K562 (cell line): ENCODE measurements at regions not wholly inside any gene's neighbourhood (a gene's known extent, or its start where the extent isn't known, plus 50 kb on each side); places are given as distances from the start of the nearest gene placed in this dataset.

Experiments used
- ATAC-seq: fragments of 200-7000 bp; cut with Tn5 transposase; 3 replicates; pipeline ENCODE4 v1.9.1; 2020; ENCODE audit warnings: moderate library complexity
- BruUV-seq: library from RNA; stranded (reverse); fragments of 400-500 nt; replicated peaks from 2 replicates; lab custom pipeline; 2021; lab: Mats Ljungman, UMichigan
- CTCF ChIA-PET: fragments of 300-600 bp; formaldehyde crosslinking; extraction: SDS; loops from one replicate; lab custom pipeline; 2021; ENCODE audit warnings: low intra/inter-chr PET ratio; lab: Yijun Ruan, JAX
- POLR2A ChIA-PET: fragments of 300-600, 350-650 bp; sonication (Branson Sonifier 250); formaldehyde crosslinking; extraction: SDS; loops from one replicate; lab custom pipeline; 2021; ENCODE audit warnings: antibody characterized with exemption, inconsistent platforms; lab: Yijun Ruan, JAX
- DNase-seq, 4 experiments: peaks; one replicate each; pipeline versions ENCODE4 v3.0.0 to v3.0.0-alpha.2; 2011 to 2018; ENCODE audit warnings: low spot score in 3 of 4, mixed read lengths in 3 of 4; ENCODE audit errors: extremely low read depth in 1 of 4
- FAIRE-seq: peaks from 2 replicates; lab custom pipeline; 2011; peaks lifted over from hg19 to GRCh38; lab: Jason Lieb, UNC
- H2AFZ ChIP-seq: 2 replicates; pipeline ENCODE4 v1.6.0; 2011; ENCODE audit warnings: low read depth, low read length, control low read depth, inconsistent platforms
- H3K27ac ChIP-seq: fragments of 200-600 bp; 3 replicates; pipeline ENCODE4 v1.8.0; 2011; ENCODE audit warnings: low read depth, mild to moderate bottlenecking, control low read depth, inconsistent platforms, low read length, moderate library complexity, mixed read lengths; ENCODE audit errors: extremely low read depth
- H3K27me3 ChIP-seq, 2 experiments: fragments of 300-600 bp in 1 of 2; 2 replicates in 1 of 2; 3 replicates in 1 of 2; pipeline versions ENCODE4 v1.6.0 to v1.8.0; 2011; ENCODE audit warnings: inconsistent platforms in 2 of 2, low read length in 2 of 2, mild to moderate bottlenecking in 1 of 2, mixed read lengths in 1 of 2, moderate library complexity in 1 of 2; ENCODE audit not compliant: control insufficient read depth in 2 of 2, insufficient read depth in 2 of 2
- H3K36me3 ChIP-seq: fragments of 300-600 bp; 3 replicates; pipeline ENCODE4 v1.8.0; 2011; ENCODE audit warnings: mild to moderate bottlenecking, low read length, inconsistent platforms; ENCODE audit not compliant: control insufficient read depth, insufficient read depth
- H3K4me1 ChIP-seq, 2 experiments: fragments of 200-600 bp in 1 of 2; replicated peaks in 1 of 2; 2 replicates in 1 of 2; 3 replicates in 1 of 2; pipeline versions ENCODE4 v1.5.1 to v1.8.0; 2011; ENCODE audit warnings: inconsistent platforms in 2 of 2, low read length in 2 of 2, mild to moderate bottlenecking in 1 of 2, mixed read lengths in 1 of 2, moderate library complexity in 1 of 2; ENCODE audit not compliant: control insufficient read depth in 2 of 2, insufficient read depth in 2 of 2
- H3K4me2 ChIP-seq: 2 replicates; pipeline ENCODE4 v1.6.1; 2011; ENCODE audit warnings: low read length, control low read depth, inconsistent platforms, mixed read lengths; ENCODE audit not compliant: insufficient read depth
- H3K4me3 ChIP-seq: fragments of 200-600 bp; sonication (generic), shearing (Covaris generic); 2 replicates; pipeline ENCODE4 v1.5.1; 2016; ENCODE audit warnings: control low read depth, inconsistent platforms
- H3K79me2 ChIP-seq: fragments of 200-600 bp; 3 replicates; pipeline ENCODE4 v1.8.0; 2011; ENCODE audit warnings: low read length, inconsistent platforms; ENCODE audit not compliant: control insufficient read depth, insufficient read depth
- H3K9ac ChIP-seq, 2 experiments: 2 replicates each; pipeline versions ENCODE4 v1.6.0 to v1.6.1; 2011; ENCODE audit warnings: low read depth in 2 of 2, low read length in 2 of 2, control low read depth in 1 of 2, inconsistent platforms in 1 of 2, mild to moderate bottlenecking in 1 of 2, mixed read lengths in 1 of 2; ENCODE audit not compliant: insufficient read depth in 1 of 2
- H3K9me1 ChIP-seq: one replicate; pipeline ENCODE4 v1.6.0; 2011; ENCODE audit warnings: inconsistent platforms, mild to moderate bottlenecking, low read length, moderate library complexity; ENCODE audit not compliant: control insufficient read depth, insufficient read depth
- H3K9me3 ChIP-seq: replicated peaks from 2 replicates; pipeline ENCODE4 v1.5.1; 2011; ENCODE audit warnings: low read depth, low read length, inconsistent platforms; ENCODE audit not compliant: control insufficient read depth, insufficient read depth
- H4K20me1 ChIP-seq: replicated peaks from 2 replicates; pipeline ENCODE4 v1.6.1; 2011; ENCODE audit warnings: low read length, inconsistent platforms, mixed read lengths; ENCODE audit not compliant: control insufficient read depth, insufficient read depth
- ARID2 ChIP-seq: fragments of 450-650 bp; IDR thresholded peaks from 2 replicates; pipeline ENCODE4 v1.6.1; 2017; ENCODE audit warnings: antibody characterized with exemption, mild to moderate bottlenecking
- CCNT2 ChIP-seq: IDR thresholded peaks from 2 replicates; pipeline ENCODE4 v1.6.1; 2011; ENCODE audit warnings: borderline replicate concordance, low read depth, mild to moderate bottlenecking, moderate library complexity, mixed read lengths, low read length; ENCODE audit not compliant: insufficient read length; ENCODE audit errors: extremely low read depth
- MAFG ChIP-seq: fragments of 450-650 bp; conservative IDR thresholded peaks from 2 replicates; pipeline ENCODE4 v1.6.1; 2016; ENCODE audit warnings: missing genetic modification characterization, missing compliant biosample characterization
- NR2F6 ChIP-seq: fragments of 450-650 bp; formaldehyde crosslinking; IDR thresholded peaks from 2 replicates; pipeline ENCODE4 v1.4.0; 2020; ENCODE audit warnings: mild to moderate bottlenecking
- OTX1 ChIP-seq: fragments of 450-650 bp; formaldehyde crosslinking; IDR thresholded peaks from 2 replicates; pipeline ENCODE4 v1.4.0; 2022; ENCODE audit warnings: mild to moderate bottlenecking
- RFX7 ChIP-seq: fragments of 250-450 bp; sonication (Bioruptor Pico); IDR thresholded peaks from 2 replicates; pipeline ENCODE4 v1.5.1; 2021; ENCODE audit warnings: mild to moderate bottlenecking
- RUNX1 ChIP-seq: sonication (generic); IDR thresholded peaks from 2 replicates; pipeline ENCODE4 v1.6.1; 2016; ENCODE audit warnings: antibody characterized with exemption, low read depth
- TEAD4 ChIP-seq, 2 experiments: sonication (generic) in 1 of 2; formaldehyde crosslinking in 1 of 2; IDR thresholded peaks; 2 replicates each; pipeline versions ENCODE4 v1.6.1 to v1.8.0; 2012 to 2022; ENCODE audit warnings: borderline replicate concordance in 1 of 2, inconsistent platforms in 1 of 2, low read length in 1 of 2, mild to moderate bottlenecking in 1 of 2, missing genetic modification reagents in 1 of 2
- TRIM28 ChIP-seq: fragments of 450-650 bp; IDR thresholded peaks from 2 replicates; pipeline ENCODE4 v1.6.1; 2017
- ZBTB17 ChIP-seq: fragments of 450-650 bp; formaldehyde crosslinking; IDR thresholded peaks from 2 replicates; pipeline ENCODE4 v1.4.0; 2020; ENCODE audit warnings: mild to moderate bottlenecking
- ZBTB33 ChIP-seq: sonication (generic); formaldehyde crosslinking; IDR thresholded peaks from 2 replicates; pipeline ENCODE4 v1.8.1; 2023; ENCODE audit warnings: mild to moderate bottlenecking, missing genetic modification reagents
- ZNF133 ChIP-seq: fragments of 250-450 bp; sonication (Bioruptor Pico); IDR thresholded peaks from 2 replicates; pipeline ENCODE4 v1.4.0; 2020; ENCODE audit warnings: mild to moderate bottlenecking
- ZNF165 ChIP-seq: fragments of 250-450 bp; sonication (Bioruptor Pico); IDR thresholded peaks from 2 replicates; pipeline ENCODE4 v1.4.0; 2020; ENCODE audit warnings: borderline replicate concordance
- ZNF224 ChIP-seq: sonication (generic); formaldehyde crosslinking; IDR thresholded peaks from 2 replicates; pipeline ENCODE4 v1.8.0; 2022; ENCODE audit warnings: mild to moderate bottlenecking, missing genetic modification reagents
- ZNF445 ChIP-seq: fragments of 250-450 bp; sonication (Bioruptor Pico); IDR thresholded peaks from 2 replicates; pipeline ENCODE4 v1.4.0; 2020; ENCODE audit warnings: low read depth, mild to moderate bottlenecking, moderate library complexity
- WGBS: fragments of 100-300 bp; shearing (Covaris generic); methylation state at CpG from one replicate; pipeline ENCODE4 v1.1.6; 2016; ENCODE audit warnings: low coverage, mixed read lengths; ENCODE audit not compliant: insufficient coverage; ENCODE audit errors: missing lambda C conversion rate; 5-methylcytosine and 5-hydroxymethylcytosine counted together
- in situ Hi-C: fragments of 300-500 bp; cut with MboI; formaldehyde crosslinking; loops from 4 replicates; pipeline ENCODE4 v1.15.0; 2018; ENCODE audit warnings: inconsistent platforms, mixed read lengths
- intact Hi-C: fragments of 100-400 bp; cut with micrococcal nuclease; formaldehyde crosslinking; loops from 2 replicates; pipeline ENCODE4 v1.14.2; 2022
- TF ChIP-seq, protein P1 (sequence below): sonication (generic); formaldehyde crosslinking; IDR thresholded peaks from 2 replicates; pipeline ENCODE4 v1.8.0; 2022; ENCODE audit warnings: mild to moderate bottlenecking, missing genetic modification reagents
- TF ChIP-seq, protein P2 (sequence below), 2 experiments: fragments of 450-650 bp; IDR thresholded peaks; 2 replicates each; pipeline ENCODE4 v1.6.1; 2016

- TF ChIP-seq, protein P1, sequence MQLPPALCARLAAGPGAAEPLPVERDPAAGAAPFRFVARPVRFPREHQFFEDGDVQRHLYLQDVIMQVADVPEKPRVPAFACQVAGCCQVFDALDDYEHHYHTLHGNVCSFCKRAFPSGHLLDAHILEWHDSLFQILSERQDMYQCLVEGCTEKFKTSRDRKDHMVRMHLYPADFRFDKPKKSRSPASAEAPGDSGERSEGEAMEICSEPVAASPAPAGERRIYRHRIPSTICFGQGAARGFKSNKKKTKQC (CRISPR knock-in tag), result no peak
- TF ChIP-seq TRIM28, result no peak
- TF ChIP-seq, all 486 proteins: peak for 0
Observed at GRCh38 chr2:5190023-5190422, 502.2 kb upstream of the SOX11 start (continued).

- in situ Hi-C loops (no loop called here), intact Hi-C loops (no loop called here)
- TF ChIP-seq MAFG (tag) (no peak), RUNX1 (no peak), ZNF165 (CRISPR knock-in tag) (no peak), ZBTB33 (CRISPR knock-in tag) (no peak), ZBTB17 (no peak), OTX1 (no peak), TEAD4 (IDR thresholded peaks at IDR 0.05; ENCODE audit: low read length) (no peak), TEAD4 (CRISPR knock-in tag; IDR thresholded peaks at IDR 0.05; ENCODE audit: borderline replicate concordance) (no peak), ZNF224 (CRISPR knock-in tag) (no peak), RFX7 (CRISPR knock-in tag) (no peak), ZNF445 (CRISPR knock-in tag) (no peak), NR2F6 (CRISPR knock-in tag) (no peak), ZNF133 (no peak), ARID2 (no peak), CCNT2 (no peak)
- TF ChIP-seq, protein P2, sequence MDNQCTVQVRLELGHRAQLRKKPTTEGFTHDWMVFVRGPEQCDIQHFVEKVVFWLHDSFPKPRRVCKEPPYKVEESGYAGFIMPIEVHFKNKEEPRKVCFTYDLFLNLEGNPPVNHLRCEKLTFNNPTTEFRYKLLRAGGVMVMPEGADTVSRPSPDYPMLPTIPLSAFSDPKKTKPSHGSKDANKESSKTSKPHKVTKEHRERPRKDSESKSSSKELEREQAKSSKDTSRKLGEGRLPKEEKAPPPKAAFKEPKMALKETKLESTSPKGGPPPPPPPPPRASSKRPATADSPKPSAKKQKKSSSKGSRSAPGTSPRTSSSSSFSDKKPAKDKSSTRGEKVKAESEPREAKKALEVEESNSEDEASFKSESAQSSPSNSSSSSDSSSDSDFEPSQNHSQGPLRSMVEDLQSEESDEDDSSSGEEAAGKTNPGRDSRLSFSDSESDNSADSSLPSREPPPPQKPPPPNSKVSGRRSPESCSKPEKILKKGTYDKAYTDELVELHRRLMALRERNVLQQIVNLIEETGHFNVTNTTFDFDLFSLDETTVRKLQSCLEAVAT (IDR thresholded peaks at IDR 0.05), result no peak
- TF ChIP-seq, protein P1 (CRISPR knock-in tag), result no peak
- no peak for DNase-seq
- Histone ChIP-seq H3K4me2 (no peak overlapping the region), H3K4me3 (no peak overlapping the region), H3K4me1 (no peaks in the 10 kb centered on the region), H3K9me1 (no peaks in the 10 kb centered on the region), H3K27ac (no peak overlapping the region), H2AFZ (no peak overlapping the region), H3K36me3 (no peaks in the 10 kb centered on the region), H3K27me3 (no peaks in the 10 kb centered on the region), H3K9ac (no peak overlapping the region), H4K20me1 (no peaks in the 10 kb centered on the region), H3K9me3 (no peaks in the 10 kb centered on the region; the same call in 1 of the 2 replicates), H3K79me2 (no peaks in the 10 kb centered on the region)
- no peak for FAIRE-seq
- POLR2A ChIA-PET, result no interaction called here
- ATAC-seq, result no peak
- CTCF ChIA-PET, result no interaction called here
- no TSS peak for BruUV-seq
- 0% methylated on average over 1 of the region's 1 CpG for WGBS
Observed at GRCh38 chr2:5195636-5196035, 496.5 kb upstream of the SOX11 start.
